ENCODE measurements at regions not wholly inside any gene's neighbourhood (a gene's known extent, or its start where the extent isn't known, plus 50 kb on each side); places are given as distances from the start of the nearest gene placed in this dataset.

- TF ChIP-seq POLR2A (IDR thresholded peaks at IDR 0.05) (no peak), CTCF (IDR thresholded peaks at IDR 0.05) (no peak)
These were observed 398.4 kb upstream of the EEF2KMT start for GRCh38 chr16:5496013-5496412.

Measured in vagina (tissue), 2 donors.